Smooth muscle cell (in vitro differentiated cells): ENCODE measurements at regions not wholly inside any gene's neighbourhood (a gene's known extent, or its start where the extent isn't known, plus 50 kb on each side); places are given as distances from the start of the nearest gene placed in this dataset.

Experiments
- DNase-seq: peaks from one replicate; lab custom pipeline; 2025; ENCODE audit not compliant: unreplicated experiment; lab: John Stamatoyannopoulos, UW
- H2AFZ ChIP-seq: fragments of 200-600 bp; sonication (generic); 2 replicates; pipeline ENCODE4 v1.6.0; 2016; ENCODE audit warnings: antibody characterized with exemption, low read depth, mild to moderate bottlenecking
- H3F3A ChIP-seq: fragments of 200-600 bp; sonication (generic); 2 replicates; pipeline ENCODE4 v1.6.0; 2017; ENCODE audit warnings: antibody characterized with exemption, low read depth
- H3K27ac ChIP-seq: fragments of 200-600 bp; sonication (generic); 2 replicates; pipeline ENCODE4 v1.5.1; 2016; ENCODE audit warnings: low read depth, mild to moderate bottlenecking
- H3K27me3 ChIP-seq: fragments of 200-600 bp; sonication (generic); 2 replicates; pipeline ENCODE4 v1.6.1; 2016; ENCODE audit warnings: low read depth, mild to moderate bottlenecking
- H3K36me3 ChIP-seq: fragments of 200-600 bp; sonication (generic); 2 replicates; pipeline ENCODE4 v1.5.1; 2016; ENCODE audit warnings: low read depth
- H3K4me1 ChIP-seq: fragments of 200-600 bp; sonication (generic); 2 replicates; pipeline ENCODE4 v1.5.1; 2016; ENCODE audit warnings: low read depth
- H3K4me2 ChIP-seq: fragments of 200-600 bp; sonication (generic); 2 replicates; pipeline ENCODE4 v1.6.0; 2016; ENCODE audit warnings: mild to moderate bottlenecking
- H3K4me3 ChIP-seq: fragments of 200-600 bp; sonication (generic); 2 replicates; pipeline ENCODE4 v1.5.1; 2016; ENCODE audit warnings: mild to moderate bottlenecking
- H3K79me2 ChIP-seq: fragments of 200-600 bp; sonication (generic); 2 replicates; pipeline ENCODE4 v1.6.0; 2016; ENCODE audit warnings: low read depth, mild to moderate bottlenecking
- H3K9ac ChIP-seq: fragments of 200-600 bp; sonication (generic); 2 replicates; pipeline ENCODE4 v1.6.0; 2016; ENCODE audit warnings: low read depth
- H3K9me3 ChIP-seq: fragments of 200-600 bp; sonication (generic); replicated peaks from 2 replicates; pipeline ENCODE4 v1.5.1; 2016; ENCODE audit warnings: low read depth
- H4K20me1 ChIP-seq: fragments of 200-600 bp; sonication (generic); 2 replicates; pipeline ENCODE4 v1.6.0; 2016; ENCODE audit warnings: low read depth
- WGBS: methylation state at CpG from one replicate; pipeline ENCODE4 v1.1.7; 2016; ENCODE audit warnings: low lambda C conversion rate; 5-methylcytosine and 5-hydroxymethylcytosine counted together
- TF ChIP-seq, protein P1 (sequence below): fragments of 200-600 bp; sonication (generic); IDR thresholded peaks from 2 replicates; pipeline ENCODE4 v1.5.1; 2017; ENCODE audit warnings: borderline replicate concordance, mild to moderate bottlenecking, antibody characterized with exemption; ENCODE audit not compliant: insufficient read depth, poor library complexity, severe bottlenecking

- H3K4me3 ChIP-seq, result no peak overlapping the region
- 97% methylated on average over 4 of the region's 4 CpGs for whole genome bisulfite sequencing
- H3F3A ChIP-seq, result no peaks in the 10 kb centered on the region
- H3K36me3 ChIP-seq, result no peaks in the 10 kb centered on the region
- H3K4me1 ChIP-seq, result no peaks in the 10 kb centered on the region
- no peak overlapping the region for H3K9ac ChIP-seq
- no peaks in the 10 kb centered on the region for H3K9me3 ChIP-seq
- no peaks in the 10 kb centered on the region for H3K27me3 ChIP-seq
- DNase-seq, result no peak
- no peak overlapping the region for H3K27ac ChIP-seq
- no peak overlapping the region for H2AFZ ChIP-seq
- H4K20me1 ChIP-seq, result no peaks in the 10 kb centered on the region
- TF ChIP-seq, protein P1, sequence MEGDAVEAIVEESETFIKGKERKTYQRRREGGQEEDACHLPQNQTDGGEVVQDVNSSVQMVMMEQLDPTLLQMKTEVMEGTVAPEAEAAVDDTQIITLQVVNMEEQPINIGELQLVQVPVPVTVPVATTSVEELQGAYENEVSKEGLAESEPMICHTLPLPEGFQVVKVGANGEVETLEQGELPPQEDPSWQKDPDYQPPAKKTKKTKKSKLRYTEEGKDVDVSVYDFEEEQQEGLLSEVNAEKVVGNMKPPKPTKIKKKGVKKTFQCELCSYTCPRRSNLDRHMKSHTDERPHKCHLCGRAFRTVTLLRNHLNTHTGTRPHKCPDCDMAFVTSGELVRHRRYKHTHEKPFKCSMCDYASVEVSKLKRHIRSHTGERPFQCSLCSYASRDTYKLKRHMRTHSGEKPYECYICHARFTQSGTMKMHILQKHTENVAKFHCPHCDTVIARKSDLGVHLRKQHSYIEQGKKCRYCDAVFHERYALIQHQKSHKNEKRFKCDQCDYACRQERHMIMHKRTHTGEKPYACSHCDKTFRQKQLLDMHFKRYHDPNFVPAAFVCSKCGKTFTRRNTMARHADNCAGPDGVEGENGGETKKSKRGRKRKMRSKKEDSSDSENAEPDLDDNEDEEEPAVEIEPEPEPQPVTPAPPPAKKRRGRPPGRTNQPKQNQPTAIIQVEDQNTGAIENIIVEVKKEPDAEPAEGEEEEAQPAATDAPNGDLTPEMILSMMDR, result no peak
- no peaks in the 10 kb centered on the region for H3K79me2 ChIP-seq
- no peak overlapping the region for H3K4me2 ChIP-seq
Observed at GRCh38 chr9:126017758-126018157, 270.6 kb downstream of the PBX3 start.

DNA sequence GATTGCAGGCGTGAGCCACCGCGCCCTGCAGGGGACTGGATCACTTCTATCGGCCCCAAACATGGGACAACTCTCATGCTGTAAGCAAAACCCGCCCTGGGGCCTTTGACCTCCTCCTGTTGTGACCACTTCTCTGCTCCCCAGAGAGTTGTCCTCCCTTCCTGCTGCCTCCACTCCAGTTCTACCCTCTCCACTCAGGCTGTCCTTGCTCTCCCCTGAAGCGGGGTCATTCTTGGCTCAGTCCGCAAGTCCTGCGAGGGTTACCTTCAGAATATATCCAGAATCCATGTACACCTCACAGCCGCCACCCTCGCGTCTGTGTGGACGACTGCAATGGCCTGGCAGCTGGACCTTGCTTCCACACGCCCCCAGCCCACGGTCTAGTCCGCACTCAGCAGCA lies 273.7 kb downstream of the PBX3 start:
- H3K9me3 ChIP-seq, result no peaks in the 10 kb centered on the region
- H3K4me2 ChIP-seq, result no peak overlapping the region
- no peak overlapping the region for H3K4me3 ChIP-seq
- H3K79me2 ChIP-seq, result no peaks in the 10 kb centered on the region
- H3K36me3 ChIP-seq, result no peaks in the 10 kb centered on the region
- H3K27me3 ChIP-seq, result no peaks in the 10 kb centered on the region
- 96% methylated on average over 15 of the region's 15 CpGs for WGBS
- no peak overlapping the region for H2AFZ ChIP-seq
- no peak for DNase-seq
- H3K27ac ChIP-seq, result no peak overlapping the region
- no peak overlapping the region for H3K9ac ChIP-seq
- TF ChIP-seq, protein P1, result no peak
- H3F3A ChIP-seq, result no peaks in the 10 kb centered on the region
- no peaks in the 10 kb centered on the region for H3K4me1 ChIP-seq
- no peaks in the 10 kb centered on the region for H4K20me1 ChIP-seq

DNA sequence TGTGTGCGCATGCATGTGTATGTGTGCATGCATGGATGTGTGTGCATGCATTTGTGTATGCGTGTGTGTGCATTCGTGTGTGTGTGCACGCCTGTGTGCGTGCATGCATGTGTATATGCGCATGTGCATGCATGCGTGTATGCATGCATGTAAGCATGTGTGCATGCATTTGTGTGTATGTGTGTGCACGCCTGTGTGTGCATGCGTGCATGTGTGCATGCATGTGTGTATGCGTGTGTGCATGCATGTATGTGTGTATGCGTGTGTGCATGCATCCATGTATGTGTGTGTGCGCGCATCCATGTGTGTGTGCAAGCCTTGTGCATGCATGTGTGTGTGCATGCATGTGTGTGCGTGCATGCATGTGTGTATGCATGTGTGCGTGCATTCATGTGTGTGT lies 276.8 kb downstream of the PBX3 start:
- 96% methylated on average over 15 of the region's 15 CpGs for WGBS
- no peaks in the 10 kb centered on the region for H3K9me3 ChIP-seq
- H3K4me1 ChIP-seq, result no peaks in the 10 kb centered on the region
- no peaks in the 10 kb centered on the region for H3K27me3 ChIP-seq
- H3K9ac ChIP-seq, result no peak overlapping the region
- no peak overlapping the region for H2AFZ ChIP-seq
- no peak overlapping the region for H3K4me3 ChIP-seq
- H3K79me2 ChIP-seq, result no peaks in the 10 kb centered on the region
- DNase-seq, result no peak
- TF ChIP-seq, protein P1, result no peak
- no peaks in the 10 kb centered on the region for H3K36me3 ChIP-seq
- H3K27ac ChIP-seq, result no peak overlapping the region
- no peaks in the 10 kb centered on the region for H3F3A ChIP-seq
- no peak overlapping the region for H3K4me2 ChIP-seq
- H4K20me1 ChIP-seq, result no peaks in the 10 kb centered on the region

GRCh38 chr9:126024581-126025230 lies 277.5 kb downstream of the PBX3 start:
- H4K20me1 ChIP-seq, result no peaks in the 10 kb centered on the region
- H3K9ac ChIP-seq, result no peak overlapping the region
- no peak overlapping the region for H3K4me3 ChIP-seq
- H3K27me3 ChIP-seq, result no peaks in the 10 kb centered on the region
- no peak overlapping the region for H2AFZ ChIP-seq
- DNase-seq, result no peak
- TF ChIP-seq, protein P1, result no peak
- H3K9me3 ChIP-seq, result no peaks in the 10 kb centered on the region
- WGBS, result 93% methylated on average over 13 of the region's 13 CpGs
- no peak overlapping the region for H3K4me2 ChIP-seq
- H3K36me3 ChIP-seq, result no peaks in the 10 kb centered on the region
- no peaks in the 10 kb centered on the region for H3K4me1 ChIP-seq
- no peaks in the 10 kb centered on the region for H3F3A ChIP-seq
- no peak overlapping the region for H3K27ac ChIP-seq
- H3K79me2 ChIP-seq, result no peaks in the 10 kb centered on the region
